ENCODE measurements at regions not wholly inside any gene's neighbourhood (a gene's known extent, or its start where the extent isn't known, plus 50 kb on each side); places are given as distances from the start of the nearest gene placed in this dataset.

DNA sequence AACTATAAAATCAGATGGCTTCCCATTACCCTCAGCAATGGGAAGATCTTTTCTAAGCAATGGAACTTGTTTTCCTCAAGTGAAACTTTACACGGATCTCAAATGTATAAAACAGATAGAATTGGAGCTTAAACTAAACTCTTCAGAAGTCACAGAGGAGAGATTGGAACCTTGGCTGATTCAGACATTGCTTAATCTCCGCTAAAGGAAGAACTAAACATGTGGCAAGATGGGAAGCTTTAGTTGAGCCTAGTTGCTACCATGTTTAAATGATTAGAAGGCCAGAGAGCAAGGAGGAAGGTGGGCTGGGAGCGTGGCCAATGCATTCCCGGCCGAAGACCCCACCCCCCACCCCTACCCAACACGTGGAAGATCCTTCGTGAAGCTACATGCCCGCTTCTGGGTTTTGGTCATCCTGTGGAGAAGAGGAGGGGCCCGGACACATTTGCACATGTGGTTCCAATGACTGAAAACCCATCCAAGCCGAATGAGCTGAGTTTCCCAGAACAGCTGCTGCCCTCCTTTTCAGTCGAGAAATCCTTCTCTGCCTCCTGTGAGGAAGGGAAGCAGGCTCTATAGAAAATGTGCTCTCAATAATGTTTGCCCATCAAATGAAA lies 164.3 kb downstream of the MIS18A start:
- H3K27ac ChIP-seq, result no peak overlapping the region
- TF ChIP-seq, protein P1, sequence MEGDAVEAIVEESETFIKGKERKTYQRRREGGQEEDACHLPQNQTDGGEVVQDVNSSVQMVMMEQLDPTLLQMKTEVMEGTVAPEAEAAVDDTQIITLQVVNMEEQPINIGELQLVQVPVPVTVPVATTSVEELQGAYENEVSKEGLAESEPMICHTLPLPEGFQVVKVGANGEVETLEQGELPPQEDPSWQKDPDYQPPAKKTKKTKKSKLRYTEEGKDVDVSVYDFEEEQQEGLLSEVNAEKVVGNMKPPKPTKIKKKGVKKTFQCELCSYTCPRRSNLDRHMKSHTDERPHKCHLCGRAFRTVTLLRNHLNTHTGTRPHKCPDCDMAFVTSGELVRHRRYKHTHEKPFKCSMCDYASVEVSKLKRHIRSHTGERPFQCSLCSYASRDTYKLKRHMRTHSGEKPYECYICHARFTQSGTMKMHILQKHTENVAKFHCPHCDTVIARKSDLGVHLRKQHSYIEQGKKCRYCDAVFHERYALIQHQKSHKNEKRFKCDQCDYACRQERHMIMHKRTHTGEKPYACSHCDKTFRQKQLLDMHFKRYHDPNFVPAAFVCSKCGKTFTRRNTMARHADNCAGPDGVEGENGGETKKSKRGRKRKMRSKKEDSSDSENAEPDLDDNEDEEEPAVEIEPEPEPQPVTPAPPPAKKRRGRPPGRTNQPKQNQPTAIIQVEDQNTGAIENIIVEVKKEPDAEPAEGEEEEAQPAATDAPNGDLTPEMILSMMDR (IDR thresholded peaks at IDR 0.05), result no peak
- no peak overlapping the region for H3K4me3 ChIP-seq
- no peak for DNase-seq (ENCODE audit: low spot score)

DNA sequence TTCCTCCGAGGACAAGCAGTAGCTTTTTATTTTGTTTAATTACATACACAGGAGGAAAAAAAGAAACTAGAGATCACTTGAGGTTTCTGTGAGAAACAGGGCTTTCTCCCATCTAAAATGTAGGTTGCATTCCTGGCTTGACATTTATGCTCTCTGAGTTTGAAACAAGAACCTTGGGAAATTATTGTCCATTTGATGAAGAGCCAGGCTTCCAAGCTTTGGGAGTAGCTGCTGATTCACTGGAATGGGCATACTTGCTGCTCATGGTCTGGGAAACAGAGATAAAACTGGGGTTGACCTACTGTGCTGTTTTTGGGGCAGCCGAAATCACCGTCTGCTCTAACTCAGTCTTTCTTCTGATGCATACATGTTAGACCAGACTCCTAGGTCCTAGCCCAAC lies 165.4 kb downstream of the MIS18A start:
- TF ChIP-seq, protein P1 (IDR thresholded peaks at IDR 0.05), result no peak
- DNase-seq (ENCODE audit: low spot score), result no peak
- no peak overlapping the region for H3K4me3 ChIP-seq
- no peak overlapping the region for H3K27ac ChIP-seq

DNA sequence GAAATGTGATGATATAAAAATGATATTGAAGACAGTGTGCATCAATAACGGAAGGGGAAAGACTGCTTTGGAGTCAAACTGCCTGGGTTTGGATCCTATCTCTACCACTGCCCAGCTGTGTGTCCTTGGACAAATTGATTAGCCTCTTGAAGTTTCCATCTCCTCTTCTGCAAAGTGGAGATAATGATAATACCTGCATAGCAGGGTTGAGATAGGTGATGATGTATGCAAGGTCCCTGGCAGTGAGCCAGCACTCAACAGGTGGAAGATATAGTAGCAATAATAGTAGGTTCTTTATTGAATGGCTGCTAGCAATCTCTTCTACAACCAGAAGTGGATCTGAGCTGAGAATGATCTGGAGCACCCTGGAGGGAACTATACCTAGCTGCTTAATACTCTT lies 166.7 kb downstream of the MIS18A start:
- Histone ChIP-seq H3K27ac (no peak overlapping the region), H3K4me3 (no peak overlapping the region)
- TF ChIP-seq, protein P1 (IDR thresholded peaks at IDR 0.05), result no peak
- no peak for DNase-seq (ENCODE audit: low spot score)

DNA sequence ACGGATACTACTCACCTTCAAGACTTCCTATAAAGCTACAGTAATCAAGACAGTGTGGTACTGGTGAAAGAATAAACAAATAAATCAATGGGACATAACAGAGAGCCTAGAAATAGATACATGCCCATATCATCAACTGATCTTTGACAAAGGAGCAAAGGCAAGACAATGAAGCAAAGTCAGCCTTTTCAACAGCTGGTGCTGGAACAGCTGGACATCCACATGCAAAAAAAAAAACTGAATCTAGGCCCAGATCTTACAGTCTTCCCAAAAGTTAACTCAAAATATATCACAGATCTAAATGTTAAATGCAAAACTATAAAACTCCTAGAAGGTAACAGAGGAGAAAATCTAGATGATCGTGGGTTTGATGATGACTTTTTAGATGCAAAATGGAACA lies 170.3 kb downstream of the MIS18A start:
- no peak overlapping the region for H3K27ac ChIP-seq
- no peak for DNase-seq (ENCODE audit: low spot score)
- TF ChIP-seq, protein P1 (IDR thresholded peaks at IDR 0.05), result no peak
- no peak overlapping the region for H3K4me3 ChIP-seq

DNA sequence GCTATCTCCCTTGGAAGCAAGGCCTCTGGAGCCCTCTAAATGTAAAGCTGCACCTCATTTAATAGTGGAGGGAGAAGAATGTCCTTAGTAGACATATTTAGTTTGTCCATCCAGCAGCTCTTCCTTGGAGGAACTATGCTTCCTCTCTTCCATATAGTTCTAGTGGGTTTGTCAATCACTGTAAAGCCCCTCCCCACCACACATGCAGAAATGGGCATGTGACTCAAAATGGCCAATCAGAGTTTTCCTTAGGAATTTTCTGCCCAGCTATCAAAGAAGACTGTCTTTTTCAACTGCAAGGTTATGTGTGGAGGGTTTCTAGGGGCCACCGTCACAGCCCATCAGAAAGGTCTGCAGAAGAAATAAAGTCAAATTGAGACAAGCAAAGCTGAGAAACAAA lies 175.5 kb downstream of the MIS18A start:
- no peak for DNase-seq (ENCODE audit: low spot score)
- TF ChIP-seq, protein P1 (IDR thresholded peaks at IDR 0.05), result no peak
- Histone ChIP-seq H3K4me3 (no peak overlapping the region), H3K27ac (no peak overlapping the region)

DNA sequence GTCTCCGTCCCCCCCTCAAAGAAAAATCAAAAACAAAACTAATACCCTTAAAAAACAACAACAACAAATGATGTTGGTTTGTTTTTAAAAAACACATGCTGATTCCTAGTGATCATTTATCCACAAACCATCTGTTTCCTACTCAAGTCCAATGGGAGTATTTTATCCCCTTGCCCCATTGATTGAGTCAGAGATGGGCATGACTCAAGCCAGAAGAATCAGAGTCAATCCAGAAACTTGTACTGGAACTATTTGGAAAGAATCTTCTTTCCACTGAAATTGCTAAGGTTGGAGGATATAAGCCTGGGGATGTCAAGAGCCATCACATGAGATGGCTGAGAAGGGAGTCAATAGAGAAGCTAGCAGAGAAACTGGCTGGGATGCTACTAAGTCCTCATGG lies 176.4 kb downstream of the MIS18A start:
- TF ChIP-seq, protein P1 (IDR thresholded peaks at IDR 0.05), result no peak
- Histone ChIP-seq H3K4me3 (no peak overlapping the region), H3K27ac (no peak overlapping the region)
- DNase-seq (ENCODE audit: low spot score), result no peak

DNA sequence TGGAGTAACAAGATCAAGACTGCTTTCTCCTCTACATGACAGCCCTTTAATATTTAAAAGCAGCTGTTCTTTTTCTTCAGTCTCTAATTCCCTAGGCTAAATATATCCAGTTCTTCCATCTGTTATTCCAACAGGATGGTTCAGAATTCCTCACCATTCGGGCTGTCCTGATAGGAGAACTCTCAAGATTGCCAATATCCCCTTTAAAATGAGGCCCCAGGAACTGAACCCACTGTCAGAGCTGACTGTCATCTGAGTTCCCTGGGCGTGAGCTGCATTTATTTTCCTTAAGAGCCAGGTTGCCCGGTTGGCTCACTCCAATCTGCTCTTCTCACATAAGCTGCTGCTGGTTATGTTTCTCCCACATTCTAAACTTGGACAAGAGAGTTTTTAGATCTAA lies 177.6 kb downstream of the MIS18A start:
- no peak overlapping the region for H3K4me3 ChIP-seq
- no peak for DNase-seq (ENCODE audit: low spot score)
- TF ChIP-seq, protein P1 (IDR thresholded peaks at IDR 0.05), result no peak
- H3K27ac ChIP-seq, result no peak overlapping the region

Data from coronary artery (tissue), 2 donors.